Fibroblast of villous mesenchyme (primary cell): ENCODE measurements at regions not wholly inside any gene's neighbourhood (a gene's known extent, or its start where the extent isn't known, plus 50 kb on each side); places are given as distances from the start of the nearest gene placed in this dataset.

ENCODE experiments used
- DNase-seq: peaks from one replicate; pipeline ENCODE4 v3.0.0-alpha.2; 2010; ENCODE audit warnings: low read depth
- H3K4me3 ChIP-seq: 2 replicates; pipeline ENCODE4 v1.5.1; 2011; ENCODE audit warnings: low read depth, mild to moderate bottlenecking, low read length
- TF ChIP-seq, protein P1 (sequence below): IDR thresholded peaks from 2 replicates; pipeline ENCODE4 v1.5.1; 2012; ENCODE audit warnings: low read depth, mild to moderate bottlenecking, low read length; ENCODE audit not compliant: insufficient read depth

DNA sequence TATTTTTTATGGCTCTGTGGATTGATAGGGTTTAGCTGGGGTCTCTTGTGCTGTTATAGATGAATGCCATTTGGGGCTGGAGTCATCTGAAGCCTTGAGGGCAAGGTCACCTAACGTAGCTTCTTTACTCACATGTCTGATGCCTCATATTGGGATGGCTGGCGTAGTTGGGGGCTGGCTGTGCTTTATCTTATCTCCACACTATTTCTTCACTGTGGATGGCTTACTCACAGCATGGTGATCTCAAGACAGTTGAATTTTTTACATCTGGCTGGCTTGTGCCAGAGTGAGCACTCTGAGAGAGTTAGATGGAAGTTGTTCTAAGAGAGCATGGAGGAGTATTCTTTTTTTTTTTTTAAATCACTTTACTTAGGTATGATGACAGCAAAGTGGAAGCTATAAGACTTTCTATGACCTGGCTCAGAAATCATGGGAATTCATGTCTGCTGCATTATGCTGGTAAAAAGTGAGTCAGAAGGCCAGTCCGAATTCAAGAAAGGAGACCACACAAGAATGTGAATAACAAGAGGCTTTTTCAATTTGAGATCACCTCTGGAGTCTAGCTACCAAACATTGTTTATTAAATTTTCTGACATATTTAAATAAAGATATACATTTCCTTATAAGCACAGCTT, 252.4 kb upstream of the TPK1 start:
- TF ChIP-seq, protein P1, sequence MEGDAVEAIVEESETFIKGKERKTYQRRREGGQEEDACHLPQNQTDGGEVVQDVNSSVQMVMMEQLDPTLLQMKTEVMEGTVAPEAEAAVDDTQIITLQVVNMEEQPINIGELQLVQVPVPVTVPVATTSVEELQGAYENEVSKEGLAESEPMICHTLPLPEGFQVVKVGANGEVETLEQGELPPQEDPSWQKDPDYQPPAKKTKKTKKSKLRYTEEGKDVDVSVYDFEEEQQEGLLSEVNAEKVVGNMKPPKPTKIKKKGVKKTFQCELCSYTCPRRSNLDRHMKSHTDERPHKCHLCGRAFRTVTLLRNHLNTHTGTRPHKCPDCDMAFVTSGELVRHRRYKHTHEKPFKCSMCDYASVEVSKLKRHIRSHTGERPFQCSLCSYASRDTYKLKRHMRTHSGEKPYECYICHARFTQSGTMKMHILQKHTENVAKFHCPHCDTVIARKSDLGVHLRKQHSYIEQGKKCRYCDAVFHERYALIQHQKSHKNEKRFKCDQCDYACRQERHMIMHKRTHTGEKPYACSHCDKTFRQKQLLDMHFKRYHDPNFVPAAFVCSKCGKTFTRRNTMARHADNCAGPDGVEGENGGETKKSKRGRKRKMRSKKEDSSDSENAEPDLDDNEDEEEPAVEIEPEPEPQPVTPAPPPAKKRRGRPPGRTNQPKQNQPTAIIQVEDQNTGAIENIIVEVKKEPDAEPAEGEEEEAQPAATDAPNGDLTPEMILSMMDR: no peak
- DNase-seq: no peak
- H3K4me3 ChIP-seq: no peak overlapping the region

DNA sequence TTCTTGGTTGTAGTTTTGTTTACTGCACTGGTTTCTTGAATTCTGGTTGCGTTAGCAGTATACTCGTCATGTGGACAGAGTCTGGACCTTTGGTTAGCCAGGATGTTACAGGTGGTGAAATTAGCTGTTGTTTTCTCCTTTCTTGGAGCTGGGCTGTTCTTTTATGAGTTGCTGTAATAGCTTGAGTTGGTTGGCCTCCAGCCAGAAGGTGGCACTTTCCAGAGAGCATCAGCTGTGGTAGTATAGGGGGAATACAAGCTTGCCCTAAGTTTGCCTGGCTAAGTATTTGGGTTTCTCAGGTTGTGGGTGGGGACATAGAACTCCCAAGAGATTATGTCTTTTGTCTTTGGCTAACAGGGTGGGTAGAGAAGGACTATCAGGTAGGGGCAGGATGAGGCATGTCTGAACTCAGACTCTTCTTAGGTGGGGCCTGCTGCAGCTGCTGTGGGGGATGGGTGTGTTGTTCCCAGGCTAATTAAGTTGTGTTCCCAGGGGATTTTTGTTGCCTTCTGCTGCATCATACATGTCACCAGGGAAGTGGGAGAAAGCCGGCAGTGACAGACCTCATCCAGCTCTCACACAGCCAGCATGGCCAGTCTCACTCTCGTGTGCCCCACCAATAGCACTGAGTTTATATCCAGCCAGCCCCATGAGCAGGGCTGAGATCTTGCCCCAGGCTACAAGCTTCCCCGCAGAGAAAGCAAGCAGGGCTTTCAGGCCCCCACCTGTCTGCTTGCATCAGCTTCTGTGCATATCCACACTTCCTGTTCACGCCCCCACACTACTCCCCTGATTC, 246.7 kb upstream of the TPK1 start:
- TF ChIP-seq, protein P1: no peak
- no peak for DNase-seq
- no peak overlapping the region for H3K4me3 ChIP-seq

DNA sequence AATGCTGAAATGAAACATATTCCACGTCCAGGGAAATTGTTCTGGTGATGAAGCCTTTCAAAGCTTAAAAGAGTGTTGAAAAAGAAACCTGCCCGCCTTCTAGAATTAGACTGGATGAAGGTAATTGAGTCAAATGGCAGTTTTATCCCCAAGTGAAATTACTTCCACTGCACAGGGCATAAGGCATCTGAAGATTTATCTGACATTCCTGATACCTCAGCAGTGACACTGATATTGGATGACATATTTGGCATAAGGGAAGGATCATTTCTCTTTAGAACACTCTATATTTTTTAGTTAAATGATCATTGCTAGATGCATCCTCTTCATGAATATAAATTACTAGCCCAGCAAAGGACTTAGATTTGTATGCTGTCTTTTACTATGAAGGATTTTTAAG, 229.6 kb upstream of the TPK1 start:
- TF ChIP-seq, protein P1: no peak
- no peak overlapping the region for H3K4me3 ChIP-seq
- DNase-seq: no peak

DNA sequence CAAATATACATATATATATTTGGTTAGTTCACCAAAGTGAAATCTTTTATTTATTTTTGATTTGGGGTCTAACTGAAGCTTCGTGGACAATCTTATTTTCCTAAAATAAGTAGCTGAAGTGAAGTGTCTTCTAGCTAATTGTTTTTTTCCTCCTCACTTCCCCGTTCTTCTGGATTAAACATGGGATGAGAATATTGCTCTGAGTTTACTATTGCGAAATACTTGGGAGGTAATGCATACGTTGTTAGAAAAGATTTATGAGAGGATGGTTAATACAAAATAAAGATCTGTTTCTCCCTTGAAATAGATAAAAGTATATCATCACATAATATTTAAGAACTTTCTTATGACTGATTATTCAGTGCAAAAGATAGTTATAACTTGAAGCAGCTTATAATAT, 228.3 kb upstream of the TPK1 start:
- DNase-seq: no peak
- H3K4me3 ChIP-seq: no peak overlapping the region
- TF ChIP-seq, protein P1: no peak

DNA sequence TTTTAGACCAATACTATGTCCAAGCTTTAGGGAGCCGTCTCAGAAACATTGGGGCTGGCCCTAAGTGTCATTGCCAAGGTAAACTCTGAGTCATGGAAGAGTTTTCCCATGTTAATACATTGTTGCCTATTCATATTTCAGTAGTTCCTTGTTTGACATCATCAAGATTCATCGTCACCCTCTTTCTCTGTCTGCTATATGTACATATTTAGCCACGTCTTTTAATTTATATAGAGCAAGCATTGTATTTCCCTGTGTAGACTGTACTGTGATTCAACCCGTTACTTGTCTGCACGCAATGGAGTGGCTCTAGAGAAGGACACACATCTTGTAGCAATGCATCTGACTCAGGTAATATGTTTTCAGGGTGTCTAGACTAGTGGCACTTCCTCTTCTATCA, 217.9 kb upstream of the TPK1 start:
- H3K4me3 ChIP-seq: no peak overlapping the region
- TF ChIP-seq, protein P1: no peak
- no peak for DNase-seq

DNA sequence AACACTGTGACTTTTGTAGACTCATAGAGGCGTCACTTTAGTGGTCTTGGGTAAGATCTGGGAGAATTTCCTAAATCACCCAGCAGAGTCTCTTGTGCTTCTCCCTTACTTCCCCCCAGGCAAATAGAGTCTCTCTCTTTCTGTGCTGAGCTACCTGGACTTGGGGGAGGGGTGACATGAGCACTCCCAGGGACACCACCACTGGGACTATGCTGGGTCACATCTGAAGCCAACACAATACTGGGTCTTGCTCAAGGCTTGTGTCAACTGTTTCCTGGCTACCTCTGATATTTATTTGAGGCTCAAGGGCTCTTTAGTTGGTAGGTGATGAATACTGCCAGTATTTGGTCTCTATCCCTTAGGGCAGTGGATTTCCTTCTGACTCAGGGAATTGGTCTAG, 214.6 kb upstream of the TPK1 start:
- TF ChIP-seq, protein P1: no peak
- DNase-seq: no peak
- H3K4me3 ChIP-seq: no peak overlapping the region
